HCT116 (cell line): ENCODE measurements at regions not wholly inside any gene's neighbourhood (a gene's known extent, or its start where the extent isn't known, plus 50 kb on each side); places are given as distances from the start of the nearest gene placed in this dataset.

Experiments used
- ATF3 ChIP-seq: IDR thresholded peaks from 2 replicates; pipeline ENCODE4 v1.6.1; 2012
- CTCF ChIP-seq, 3 experiments: fragments of 200-600 bp in 1 of 3; sonication (generic) in 1 of 3; IDR thresholded peaks in 2 of 3; conservative IDR thresholded peaks in 1 of 3; 2 replicates each; pipeline ENCODE4 v1.5.1; 2012 to 2017; ENCODE audit warnings: low read depth in 2 of 3, low read length in 2 of 3, antibody characterized with exemption in 1 of 3, borderline replicate concordance in 1 of 3, control low read depth in 1 of 3, mild to moderate bottlenecking in 1 of 3, mixed read lengths in 1 of 3, mixed run types in 1 of 3, moderate library complexity in 1 of 3; ENCODE audit not compliant: insufficient read depth in 1 of 3
- EZH2 ChIP-seq: fragments of 200-600 bp; sonication (generic); IDR thresholded peaks from 2 replicates; pipeline ENCODE4 v1.6.1; 2017; ENCODE audit warnings: antibody characterized with exemption, mixed run types
- EZH2phosphoT487 ChIP-seq: fragments of 200-600 bp; IDR thresholded peaks from 2 replicates; pipeline ENCODE4 v1.6.1; 2018; ENCODE audit warnings: antibody characterized with exemption, borderline replicate concordance
- JUND ChIP-seq: IDR thresholded peaks from 2 replicates; pipeline ENCODE4 v1.6.1; 2012
- POLR2A ChIP-seq: IDR thresholded peaks from 2 replicates; pipeline ENCODE4 v1.7.0; 2011; ENCODE audit warnings: borderline replicate concordance; ENCODE audit not compliant: insufficient read depth, insufficient read length; ENCODE audit errors: extremely low read depth
- POLR2AphosphoS5 ChIP-seq: IDR thresholded peaks from 2 replicates; pipeline ENCODE4 v1.6.1; 2011; ENCODE audit warnings: mild to moderate bottlenecking, low read depth, low read length, moderate library complexity
- SIN3A ChIP-seq: IDR thresholded peaks from 2 replicates; pipeline ENCODE4 v1.6.1; 2012; ENCODE audit warnings: low read depth
- SP1 ChIP-seq: IDR thresholded peaks from 2 replicates; pipeline ENCODE4 v1.6.1; 2012; ENCODE audit warnings: low read depth
- YY1 ChIP-seq: IDR thresholded peaks from 2 replicates; pipeline ENCODE4 v1.6.1; 2011; ENCODE audit warnings: low read length, low read depth, moderate library complexity, mild to moderate bottlenecking; ENCODE audit not compliant: insufficient replicate concordance; ENCODE audit errors: extremely low read depth
- ZFX ChIP-seq: fragments of 450-650 bp; IDR thresholded peaks from 2 replicates; pipeline ENCODE4 v1.6.1; 2017
- ZNF274 ChIP-seq: fragments of 200-500 bp; sonication (Bioruptor generic); IDR thresholded peaks from 2 replicates; pipeline ENCODE4 v1.6.1; 2014; ENCODE audit warnings: mild to moderate bottlenecking, low read depth, low read length, inconsistent platforms

GRCh38 chr5:40288800-40289485 is 390.8 kb upstream of the PTGER4 start:
- TF ChIP-seq CTCF (IDR thresholded peaks at IDR 0.05 in 2 of 3, conservative IDR thresholded peaks at IDR 0.05 in 1 of 3; ENCODE audit: borderline replicate concordance in 1 of 3, insufficient read depth in 1 of 3, low read depth in 2 of 3, low read length in 2 of 3) (peak in 2 of 3 experiments; percentile 14 to 17; a peak in 1 of 6 replicates), POLR2A (no peak), POLR2AphosphoS5 (no peak), JUND (no peak), ATF3 (no peak), EZH2 (no peak), EZH2phosphoT487 (no peak), ZFX (no peak), SIN3A (no peak), YY1 (no peak), ZNF274 (no peak), SP1 (no peak)
